Esophagus squamous epithelium (tissue), 4 donors: ENCODE measurements at regions not wholly inside any gene's neighbourhood (a gene's known extent, or its start where the extent isn't known, plus 50 kb on each side); places are given as distances from the start of the nearest gene placed in this dataset.

Experiments
- POLR2A ChIP-seq, 4 donors: fragments of 450-650 bp; IDR thresholded peaks; one replicate each; pipeline ENCODE4 v1.6.1; 2017; ENCODE audit warnings: antibody characterized with exemption in 4 of 4, mild to moderate bottlenecking in 4 of 4, moderate library complexity in 3 of 4
- TF ChIP-seq, protein P1 (sequence below), 6 experiments: fragments of 450-650 bp in 4 of 6; fragments of 200-600 bp in 2 of 6; sonication (generic) in 2 of 6; IDR thresholded peaks; one replicate each; pipeline ENCODE4 v1.5.1; 2016 to 2019; ENCODE audit warnings: antibody characterized with exemption in 6 of 6, mild to moderate bottlenecking in 4 of 6, moderate library complexity in 4 of 6

DNA sequence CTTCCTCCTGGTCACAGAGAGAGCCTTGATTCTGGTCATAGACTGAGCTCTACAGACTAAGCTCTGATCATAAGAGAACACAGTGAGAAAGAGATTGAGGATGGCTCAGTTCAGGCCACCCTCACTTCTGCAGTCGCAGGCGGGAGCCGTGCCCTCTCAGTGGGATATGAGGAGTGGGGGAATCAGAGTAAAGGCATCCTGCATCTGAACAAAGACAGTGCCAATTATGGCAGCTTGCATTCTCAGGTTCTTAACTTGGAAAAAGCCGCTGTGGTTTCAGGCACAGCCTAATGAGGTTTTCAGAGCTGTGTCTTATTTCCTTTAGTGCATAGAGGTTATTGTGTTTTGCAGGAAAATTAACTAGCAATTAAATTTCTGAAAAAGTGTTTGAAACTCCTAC lies 134.4 kb upstream of the NLRP1 start:
- no peak for TF ChIP-seq POLR2A (IDR thresholded peaks at IDR 0.05)
- TF ChIP-seq, protein P1, sequence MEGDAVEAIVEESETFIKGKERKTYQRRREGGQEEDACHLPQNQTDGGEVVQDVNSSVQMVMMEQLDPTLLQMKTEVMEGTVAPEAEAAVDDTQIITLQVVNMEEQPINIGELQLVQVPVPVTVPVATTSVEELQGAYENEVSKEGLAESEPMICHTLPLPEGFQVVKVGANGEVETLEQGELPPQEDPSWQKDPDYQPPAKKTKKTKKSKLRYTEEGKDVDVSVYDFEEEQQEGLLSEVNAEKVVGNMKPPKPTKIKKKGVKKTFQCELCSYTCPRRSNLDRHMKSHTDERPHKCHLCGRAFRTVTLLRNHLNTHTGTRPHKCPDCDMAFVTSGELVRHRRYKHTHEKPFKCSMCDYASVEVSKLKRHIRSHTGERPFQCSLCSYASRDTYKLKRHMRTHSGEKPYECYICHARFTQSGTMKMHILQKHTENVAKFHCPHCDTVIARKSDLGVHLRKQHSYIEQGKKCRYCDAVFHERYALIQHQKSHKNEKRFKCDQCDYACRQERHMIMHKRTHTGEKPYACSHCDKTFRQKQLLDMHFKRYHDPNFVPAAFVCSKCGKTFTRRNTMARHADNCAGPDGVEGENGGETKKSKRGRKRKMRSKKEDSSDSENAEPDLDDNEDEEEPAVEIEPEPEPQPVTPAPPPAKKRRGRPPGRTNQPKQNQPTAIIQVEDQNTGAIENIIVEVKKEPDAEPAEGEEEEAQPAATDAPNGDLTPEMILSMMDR (IDR thresholded peaks at IDR 0.05): no peak
